Peyer's patch (tissue), 4 donors: ENCODE measurements at regions not wholly inside any gene's neighbourhood (a gene's known extent, or its start where the extent isn't known, plus 50 kb on each side); places are given as distances from the start of the nearest gene placed in this dataset.
A peak's percentile ranks its signal among the peaks of the same experiment; 100 is the strongest.
"Not testable (repeated sequence)": the region's sequence is repeated elsewhere in the genome, so short reads cannot be mapped to it uniquely, and the experiment has no call there.

Experiments
- DNase-seq, 3 donors: peaks; one replicate each; pipeline ENCODE4 v3.0.0-alpha.2; 2017 to 2019
- H3K27ac ChIP-seq, 4 donors: fragments of 200-600 bp; sonication (generic); one replicate each; pipeline ENCODE4 v1.5.1; 2016 to 2019
- H3K27me3 ChIP-seq, 2 donors: fragments of 200-600 bp; sonication (generic); one replicate each; pipeline ENCODE4 v1.5.1; 2019
- H3K36me3 ChIP-seq, 3 donors: fragments of 200-600 bp; sonication (generic); one replicate each; pipeline ENCODE4 v1.5.1; 2016 to 2019
- H3K4me1 ChIP-seq, 4 donors: fragments of 200-600 bp; sonication (generic); one replicate each; pipeline ENCODE4 v1.5.1; 2016 to 2019
- H3K4me3 ChIP-seq, 4 donors: fragments of 200-600 bp; sonication (generic); 1 replicate in 3 of 4; 2 replicates in 1 of 4; pipeline ENCODE4 v1.5.1; 2016 to 2019; ENCODE audit warnings: mild to moderate bottlenecking in 1 of 4
- H3K9me3 ChIP-seq, 4 donors: fragments of 200-600 bp; sonication (generic); one replicate each; pipeline ENCODE4 v1.5.1; 2016 to 2019; ENCODE audit warnings: mild to moderate bottlenecking in 1 of 4
- POLR2A ChIP-seq, 2 donors: fragments of 450-650 bp; IDR thresholded peaks; one replicate each; pipeline ENCODE4 v1.5.1; 2017; ENCODE audit warnings: antibody characterized with exemption in 2 of 2, mild to moderate bottlenecking in 2 of 2, moderate library complexity in 2 of 2
- TF ChIP-seq, protein P1 (sequence below), 6 experiments: fragments of 450-650 bp in 4 of 6; fragments of 200-600 bp in 2 of 6; sonication (generic) in 1 of 6; IDR thresholded peaks; one replicate each; pipeline ENCODE4 v1.5.1; 2017 to 2019; ENCODE audit warnings: antibody characterized with exemption in 6 of 6, mild to moderate bottlenecking in 3 of 6, moderate library complexity in 1 of 6

DNA sequence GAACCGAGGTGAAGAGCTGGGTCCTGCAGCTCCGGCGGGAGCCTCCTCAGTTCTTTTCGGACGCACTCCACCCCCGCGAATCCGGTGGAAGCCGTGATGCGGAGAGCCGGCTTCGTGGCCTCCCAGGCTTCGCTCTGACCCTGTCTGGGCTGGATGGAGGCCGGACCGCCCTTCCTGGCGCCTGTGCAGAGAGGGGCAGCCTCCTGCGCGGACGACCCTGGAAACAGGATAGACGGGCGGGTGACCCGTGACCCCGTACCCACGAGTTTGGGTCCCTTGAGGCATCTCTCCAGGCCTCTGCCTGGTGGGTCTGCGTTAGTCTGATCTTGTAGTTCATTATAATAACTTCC, 136.0 kb downstream of the FOXD4L6 start:
- not testable (repeated sequence) for H3K9me3 ChIP-seq, H3K36me3 ChIP-seq, DNase-seq, H3K27me3 ChIP-seq
- TF ChIP-seq POLR2A (IDR thresholded peaks at IDR 0.05): peak in 1 of 2 donors; percentile 3
- peak overlapping the region; percentile 64 to 89 (median 77) for H3K4me3 ChIP-seq
- H3K4me1 ChIP-seq: peaks cover 0 to 25% (median 10%) of the 10 kb centered on the region in 4 donors
- H3K27ac ChIP-seq: peak overlapping the region; percentile 92 to 95 (median 94)

DNA sequence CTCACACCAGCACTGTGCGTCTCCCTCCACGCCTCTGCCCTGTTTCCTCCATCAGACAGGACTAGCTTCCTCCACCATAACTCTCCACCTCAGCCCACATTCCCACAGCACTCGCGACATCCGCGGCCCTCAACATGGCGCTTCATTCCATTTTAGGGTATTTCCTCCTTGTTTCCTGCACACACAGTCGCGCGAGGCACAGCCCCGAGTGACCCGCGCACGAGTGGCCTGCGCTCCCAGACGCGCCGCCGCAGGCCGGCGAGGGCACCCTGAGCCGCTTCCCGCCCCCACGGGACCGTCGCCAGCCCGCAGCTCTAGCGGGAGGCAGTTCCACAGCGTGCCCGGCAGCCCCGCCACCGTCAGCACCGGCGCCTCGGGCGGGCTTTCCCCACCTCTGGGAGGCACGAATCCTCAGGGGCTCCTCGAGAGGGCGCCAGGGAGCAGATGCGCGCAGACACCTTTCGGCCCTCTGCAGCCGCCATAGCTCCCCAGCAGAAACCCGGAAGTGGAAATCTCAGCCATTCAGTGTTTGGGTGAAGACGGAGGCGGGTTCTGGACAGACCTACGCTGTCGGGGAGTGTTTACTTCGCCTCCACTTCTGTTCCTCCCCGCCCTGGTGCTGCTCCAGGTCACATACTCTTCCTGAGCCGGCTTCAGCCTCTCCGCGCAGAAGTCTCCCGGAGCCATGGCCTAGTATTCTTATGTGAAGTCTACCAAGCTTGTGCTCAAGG, 136.6 kb downstream of the FOXD4L6 start:
- H3K36me3 ChIP-seq, H3K9me3 ChIP-seq, H3K27me3 ChIP-seq: not testable (repeated sequence)
- peak; percentile 98 to 100 (median 99) for DNase-seq
- H3K27ac ChIP-seq: peak overlapping the region; percentile 92 to 95 (median 94)
- peak; percentile 78 to 80 for TF ChIP-seq POLR2A (IDR thresholded peaks at IDR 0.05)
- TF ChIP-seq, protein P1, sequence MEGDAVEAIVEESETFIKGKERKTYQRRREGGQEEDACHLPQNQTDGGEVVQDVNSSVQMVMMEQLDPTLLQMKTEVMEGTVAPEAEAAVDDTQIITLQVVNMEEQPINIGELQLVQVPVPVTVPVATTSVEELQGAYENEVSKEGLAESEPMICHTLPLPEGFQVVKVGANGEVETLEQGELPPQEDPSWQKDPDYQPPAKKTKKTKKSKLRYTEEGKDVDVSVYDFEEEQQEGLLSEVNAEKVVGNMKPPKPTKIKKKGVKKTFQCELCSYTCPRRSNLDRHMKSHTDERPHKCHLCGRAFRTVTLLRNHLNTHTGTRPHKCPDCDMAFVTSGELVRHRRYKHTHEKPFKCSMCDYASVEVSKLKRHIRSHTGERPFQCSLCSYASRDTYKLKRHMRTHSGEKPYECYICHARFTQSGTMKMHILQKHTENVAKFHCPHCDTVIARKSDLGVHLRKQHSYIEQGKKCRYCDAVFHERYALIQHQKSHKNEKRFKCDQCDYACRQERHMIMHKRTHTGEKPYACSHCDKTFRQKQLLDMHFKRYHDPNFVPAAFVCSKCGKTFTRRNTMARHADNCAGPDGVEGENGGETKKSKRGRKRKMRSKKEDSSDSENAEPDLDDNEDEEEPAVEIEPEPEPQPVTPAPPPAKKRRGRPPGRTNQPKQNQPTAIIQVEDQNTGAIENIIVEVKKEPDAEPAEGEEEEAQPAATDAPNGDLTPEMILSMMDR (IDR thresholded peaks at IDR 0.05): peak; percentile 64 to 97 (median 79)
- H3K4me1 ChIP-seq: peaks cover 0 to 25% (median 10%) of the 10 kb centered on the region in 4 donors
- peak overlapping the region; percentile 64 to 89 (median 77) for H3K4me3 ChIP-seq

DNA sequence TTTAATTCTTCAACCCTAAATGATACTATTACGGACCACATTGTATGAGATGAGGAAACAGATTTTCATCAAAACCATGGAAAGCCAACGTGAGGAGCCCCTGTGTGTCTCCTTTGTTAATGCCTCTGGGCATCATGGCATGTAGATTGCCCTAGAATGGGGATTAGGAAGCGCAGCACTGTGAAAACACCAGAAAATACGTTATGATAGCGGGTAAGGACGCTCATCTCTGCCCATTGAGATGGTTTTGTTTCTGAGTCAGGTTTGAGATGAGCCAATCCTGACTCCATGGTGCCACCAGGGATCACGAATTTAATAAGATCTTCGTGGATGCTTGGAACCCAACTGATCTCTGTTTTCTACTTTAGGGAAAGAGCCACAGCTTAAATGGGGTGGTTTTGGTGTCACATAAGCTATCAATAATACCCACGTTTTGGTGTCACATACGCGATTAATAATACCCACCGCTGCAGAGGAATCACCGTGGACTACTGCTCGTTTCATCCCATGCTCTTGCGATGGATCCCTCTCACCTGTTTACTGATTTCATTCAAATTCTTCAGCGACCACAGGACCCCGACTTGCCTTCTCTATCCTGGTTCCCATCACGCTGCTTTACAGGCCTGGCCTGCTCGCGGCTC, 137.3 kb downstream of the FOXD4L6 start:
- H3K4me1 ChIP-seq: peaks cover 0 to 25% (median 10%) of the 10 kb centered on the region in 4 donors
- not testable (repeated sequence) for H3K9me3 ChIP-seq, H3K27me3 ChIP-seq, DNase-seq, H3K36me3 ChIP-seq
- H3K27ac ChIP-seq: peak overlapping the region; percentile 92 to 95 (median 94)
- H3K4me3 ChIP-seq: peak overlapping the region; percentile 64 to 89 (median 77)

DNA sequence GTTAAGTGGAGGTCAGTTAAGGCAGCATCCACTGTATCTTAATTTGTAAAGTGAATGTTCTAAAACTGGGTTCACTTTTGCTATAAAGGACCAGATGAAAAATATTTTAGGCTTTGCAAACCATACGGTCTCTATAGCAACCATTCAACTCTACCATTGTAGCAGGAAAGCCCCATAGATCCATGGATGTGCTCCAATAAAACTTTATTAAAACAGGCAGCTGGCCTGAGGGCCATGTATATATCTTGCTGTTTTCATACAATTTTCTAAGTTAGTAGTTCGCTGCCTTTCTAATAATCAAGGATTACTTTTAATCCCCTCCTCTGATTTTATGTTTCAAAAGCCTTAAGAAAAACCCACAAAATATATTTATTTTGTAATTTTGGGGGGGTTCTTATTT, 142.1 kb downstream of the FOXD4L6 start:
- DNase-seq, H3K27me3 ChIP-seq, H3K4me1 ChIP-seq, H3K27ac ChIP-seq, H3K36me3 ChIP-seq, H3K4me3 ChIP-seq, H3K9me3 ChIP-seq: not testable (repeated sequence)

DNA sequence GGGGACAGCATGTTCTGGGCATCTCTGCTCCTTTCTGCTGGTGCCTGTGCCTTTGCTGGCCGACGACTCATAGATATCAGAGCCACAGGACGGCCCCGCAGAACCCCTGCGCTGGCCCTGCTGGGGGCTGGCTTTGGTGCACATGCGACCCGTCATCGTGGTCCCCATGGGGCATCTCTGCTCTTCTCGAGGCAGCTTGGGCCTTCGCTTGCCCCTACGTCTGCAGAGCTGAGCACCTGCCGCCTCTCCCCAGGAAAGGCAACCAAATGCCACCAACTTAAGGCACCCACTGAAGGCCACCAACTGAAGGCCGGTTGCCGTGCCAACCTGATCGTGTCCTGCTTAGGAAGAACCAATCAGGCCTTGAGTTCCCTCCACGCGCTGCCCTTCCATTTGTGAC, 153.1 kb downstream of the FOXD4L6 start:
- not testable (repeated sequence) for H3K36me3 ChIP-seq, H3K27ac ChIP-seq, H3K4me3 ChIP-seq, H3K9me3 ChIP-seq, H3K27me3 ChIP-seq, H3K4me1 ChIP-seq
- peak in 1 of 3 donors; percentile 46 for DNase-seq

DNA sequence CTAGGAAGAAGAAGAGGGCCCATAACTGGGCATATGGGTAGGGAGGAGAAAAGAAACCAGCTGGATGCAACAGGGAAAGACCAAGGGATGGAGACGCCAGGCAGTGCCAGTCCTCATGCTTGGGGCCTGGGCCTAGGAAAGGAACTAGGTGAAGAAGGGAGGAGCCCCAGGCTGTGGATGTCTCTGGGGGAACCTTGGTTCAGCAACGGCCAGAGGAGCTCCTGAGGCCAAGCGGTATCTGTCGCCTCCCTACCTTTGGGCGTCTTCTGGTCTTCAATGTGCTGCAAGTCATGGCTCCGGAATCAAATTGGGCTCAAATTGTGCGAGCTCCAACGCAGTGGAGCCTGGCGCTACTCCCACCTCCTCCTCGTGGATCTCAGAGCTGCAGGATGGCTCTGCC, 153.6 kb downstream of the FOXD4L6 start:
- not testable (repeated sequence) for H3K27me3 ChIP-seq, H3K4me3 ChIP-seq, H3K27ac ChIP-seq, H3K36me3 ChIP-seq, H3K4me1 ChIP-seq, H3K9me3 ChIP-seq, DNase-seq

DNA sequence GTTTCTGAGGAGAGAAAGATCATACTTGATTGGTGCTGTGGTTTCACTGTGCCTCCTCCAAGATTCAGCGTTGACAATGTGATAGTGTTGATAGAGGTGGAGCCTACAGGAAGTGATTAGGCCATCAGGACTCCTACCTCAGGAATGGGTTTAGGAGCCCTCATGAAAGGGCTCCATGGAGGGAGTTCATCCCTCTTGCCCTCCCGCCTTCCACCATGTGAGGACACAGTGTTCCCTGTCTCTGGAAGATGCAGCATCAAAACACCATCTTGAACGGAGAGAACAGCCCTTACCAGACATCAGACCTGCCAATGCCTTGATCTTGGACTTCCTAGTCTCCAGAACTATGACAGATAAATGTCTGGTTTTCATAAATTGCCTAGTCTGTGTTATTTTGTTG, 156.7 kb downstream of the FOXD4L6 start:
- not testable (repeated sequence) for DNase-seq, H3K4me3 ChIP-seq, H3K27ac ChIP-seq, H3K27me3 ChIP-seq, H3K36me3 ChIP-seq, H3K9me3 ChIP-seq, H3K4me1 ChIP-seq

DNA sequence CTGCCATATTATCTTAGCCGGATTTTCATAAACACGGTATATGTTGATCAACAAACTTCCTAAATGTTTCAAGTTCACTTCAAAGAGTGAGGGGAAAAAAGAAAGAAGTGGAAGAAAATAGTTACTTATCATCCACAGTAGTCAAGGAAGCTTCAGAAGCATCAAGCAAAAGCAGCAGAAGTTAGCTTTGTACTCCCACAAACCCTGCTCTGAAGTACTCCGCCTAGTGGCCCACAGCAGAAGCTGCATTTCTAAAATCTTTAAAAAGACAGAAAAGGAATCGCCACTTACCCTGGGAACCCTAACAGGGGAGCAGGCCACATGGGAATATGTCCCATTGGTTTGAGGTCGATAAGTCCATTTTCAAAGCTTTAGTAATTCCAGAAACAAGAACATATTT, 158.1 kb downstream of the FOXD4L6 start:
- not testable (repeated sequence) for H3K9me3 ChIP-seq, H3K4me1 ChIP-seq, H3K4me3 ChIP-seq, DNase-seq, H3K36me3 ChIP-seq, H3K27ac ChIP-seq, H3K27me3 ChIP-seq
- TF ChIP-seq, protein P1 (IDR thresholded peaks at IDR 0.05): peak in 1 of 6 experiments; percentile 39

DNA sequence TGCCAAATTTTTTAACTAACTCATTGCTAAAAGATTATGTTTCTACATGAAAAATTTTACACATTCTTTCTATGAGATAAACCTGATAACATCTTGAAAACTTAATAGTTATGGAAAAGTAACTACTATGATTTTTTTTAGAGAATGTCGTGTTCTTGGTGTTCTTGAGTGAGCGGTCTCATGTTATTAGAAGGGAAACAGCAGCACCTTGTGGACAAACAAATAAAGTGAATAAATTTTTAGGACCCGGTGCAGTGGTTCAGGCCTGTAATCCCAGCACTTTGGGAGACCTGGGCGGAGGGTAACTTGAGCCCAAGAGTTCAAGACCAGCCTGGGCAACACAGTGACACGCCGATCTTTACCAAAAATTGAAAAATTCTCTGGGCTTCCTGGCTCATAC, 166.0 kb downstream of the FOXD4L6 start:
- DNase-seq, H3K4me1 ChIP-seq, H3K27me3 ChIP-seq, H3K27ac ChIP-seq, H3K9me3 ChIP-seq, H3K4me3 ChIP-seq, H3K36me3 ChIP-seq: not testable (repeated sequence)

DNA sequence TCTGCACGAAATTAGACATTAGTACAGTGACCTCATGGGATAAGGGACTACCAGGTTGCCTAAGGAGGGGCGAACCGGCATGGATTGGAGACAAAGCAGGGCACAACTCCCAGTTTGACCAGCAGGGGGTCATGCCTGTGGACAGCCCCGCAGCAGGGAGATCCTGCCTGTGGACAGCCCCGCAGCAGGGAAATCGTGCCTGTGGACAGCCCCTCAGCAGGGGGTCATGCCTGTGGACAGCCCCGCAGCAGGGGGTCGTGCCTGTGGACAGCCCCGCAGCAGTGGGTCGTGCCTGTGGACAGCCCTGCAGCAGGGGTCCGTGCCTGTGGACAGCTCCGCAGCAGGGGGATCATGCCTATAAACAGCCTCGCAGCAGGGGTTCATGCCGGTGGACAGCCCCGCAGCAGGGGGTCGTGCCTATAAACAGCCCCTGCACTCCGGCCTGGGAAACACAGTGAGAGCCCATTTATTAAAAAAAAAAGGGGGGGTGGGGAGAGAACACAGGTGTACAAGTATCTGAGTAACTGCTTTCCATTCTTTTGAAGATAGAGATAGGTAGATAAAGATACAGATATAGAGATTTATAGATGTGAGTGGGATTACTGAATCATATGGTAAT, 176.5 kb downstream of the FOXD4L6 start:
- H3K27me3 ChIP-seq, H3K4me1 ChIP-seq, H3K36me3 ChIP-seq, H3K4me3 ChIP-seq, DNase-seq, H3K27ac ChIP-seq, H3K9me3 ChIP-seq: not testable (repeated sequence)

DNA sequence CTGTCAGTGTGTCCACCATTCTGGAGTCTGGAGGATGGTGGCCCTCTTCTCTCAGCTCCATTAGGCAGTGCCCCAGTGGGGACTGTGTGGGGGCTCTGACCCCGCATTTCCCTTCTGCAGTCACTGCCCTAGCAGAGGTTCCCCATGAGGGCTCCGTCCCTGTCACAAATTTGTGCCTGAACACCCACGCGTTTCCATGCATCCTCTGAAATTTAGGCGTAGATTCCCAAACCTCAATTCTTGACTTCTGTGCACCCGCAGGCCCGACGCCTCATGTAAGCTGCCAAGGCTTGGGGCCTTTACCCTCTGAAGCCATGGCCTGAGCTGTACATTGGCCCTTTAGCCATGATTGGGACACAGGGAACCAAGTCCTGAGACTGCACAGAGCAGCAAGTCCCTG, 182.3 kb downstream of the FOXD4L6 start:
- H3K9me3 ChIP-seq, H3K27ac ChIP-seq, DNase-seq, H3K4me1 ChIP-seq, H3K36me3 ChIP-seq, H3K27me3 ChIP-seq, H3K4me3 ChIP-seq: not testable (repeated sequence)

DNA sequence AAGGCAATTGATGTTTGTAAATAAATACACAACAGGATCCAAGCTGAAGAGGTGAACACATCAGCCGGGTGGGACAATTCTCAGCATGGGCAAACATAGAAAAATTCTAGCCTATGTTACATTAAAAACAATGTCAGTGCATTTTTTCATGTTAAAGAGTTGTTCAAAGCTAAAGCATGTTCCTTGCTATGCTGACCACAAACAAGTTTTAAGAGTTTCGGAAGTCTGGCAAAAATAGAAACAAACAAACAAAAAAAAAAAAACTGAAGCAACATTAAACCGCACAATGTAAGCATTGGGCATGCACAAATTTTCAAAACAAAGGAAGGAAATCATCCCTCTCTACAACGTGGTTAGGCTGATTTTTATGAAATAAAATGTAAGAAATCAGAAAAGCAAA, 185.8 kb downstream of the FOXD4L6 start:
- H3K36me3 ChIP-seq, H3K27me3 ChIP-seq, DNase-seq, H3K4me1 ChIP-seq, H3K27ac ChIP-seq, H3K9me3 ChIP-seq, H3K4me3 ChIP-seq: not testable (repeated sequence)

DNA sequence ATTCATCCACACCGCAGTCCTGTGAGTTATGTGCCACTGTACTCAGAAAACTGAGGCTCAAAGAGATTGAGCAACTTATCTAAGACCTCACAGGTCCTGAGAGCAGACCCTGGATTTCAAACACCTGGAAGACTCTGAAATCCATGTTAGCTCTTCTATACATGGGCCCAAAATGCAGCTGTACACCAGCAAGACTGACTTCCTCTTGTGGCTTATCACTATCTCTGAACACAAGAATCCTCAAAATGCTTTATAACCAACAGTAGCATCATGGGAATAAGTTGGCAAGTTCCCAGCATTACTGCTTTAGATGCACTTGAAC, 188.6 kb downstream of the FOXD4L6 start:
- not testable (repeated sequence) for DNase-seq, H3K27ac ChIP-seq, H3K36me3 ChIP-seq, H3K4me3 ChIP-seq, H3K27me3 ChIP-seq, H3K4me1 ChIP-seq, H3K9me3 ChIP-seq
